K562 (cell line): ENCODE measurements at regions not wholly inside any gene's neighbourhood (a gene's known extent, or its start where the extent isn't known, plus 50 kb on each side); places are given as distances from the start of the nearest gene placed in this dataset.

Source experiments
- ATAC-seq: fragments of 200-7000 bp; cut with Tn5 transposase; 3 replicates; pipeline ENCODE4 v1.9.1; 2020; ENCODE audit warnings: moderate library complexity
- BruUV-seq: library from RNA; stranded (reverse); fragments of 400-500 nt; replicated peaks from 2 replicates; lab custom pipeline; 2021; lab: Mats Ljungman, UMichigan
- CTCF ChIA-PET: fragments of 300-600 bp; formaldehyde crosslinking; extraction: SDS; loops from one replicate; lab custom pipeline; 2021; ENCODE audit warnings: low intra/inter-chr PET ratio; lab: Yijun Ruan, JAX
- POLR2A ChIA-PET: fragments of 300-600, 350-650 bp; sonication (Branson Sonifier 250); formaldehyde crosslinking; extraction: SDS; loops from one replicate; lab custom pipeline; 2021; ENCODE audit warnings: antibody characterized with exemption, inconsistent platforms; lab: Yijun Ruan, JAX
- DNase-seq, 4 experiments: peaks; one replicate each; pipeline versions ENCODE4 v3.0.0 to v3.0.0-alpha.2; 2011 to 2018; ENCODE audit warnings: low spot score in 3 of 4, mixed read lengths in 3 of 4; ENCODE audit errors: extremely low read depth in 1 of 4
- FAIRE-seq: peaks from 2 replicates; lab custom pipeline; 2011; peaks lifted over from hg19 to GRCh38; lab: Jason Lieb, UNC
- H2AFZ ChIP-seq: 2 replicates; pipeline ENCODE4 v1.6.0; 2011; ENCODE audit warnings: low read depth, low read length, control low read depth, inconsistent platforms
- H3K27ac ChIP-seq: fragments of 200-600 bp; 3 replicates; pipeline ENCODE4 v1.8.0; 2011; ENCODE audit warnings: low read depth, mild to moderate bottlenecking, control low read depth, inconsistent platforms, low read length, moderate library complexity, mixed read lengths; ENCODE audit errors: extremely low read depth
- H3K27me3 ChIP-seq, 2 experiments: fragments of 300-600 bp in 1 of 2; 2 replicates in 1 of 2; 3 replicates in 1 of 2; pipeline versions ENCODE4 v1.6.0 to v1.8.0; 2011; ENCODE audit warnings: inconsistent platforms in 2 of 2, low read length in 2 of 2, mild to moderate bottlenecking in 1 of 2, mixed read lengths in 1 of 2, moderate library complexity in 1 of 2; ENCODE audit not compliant: control insufficient read depth in 2 of 2, insufficient read depth in 2 of 2
- H3K36me3 ChIP-seq: fragments of 300-600 bp; 3 replicates; pipeline ENCODE4 v1.8.0; 2011; ENCODE audit warnings: mild to moderate bottlenecking, low read length, inconsistent platforms; ENCODE audit not compliant: control insufficient read depth, insufficient read depth
- H3K4me1 ChIP-seq, 2 experiments: fragments of 200-600 bp in 1 of 2; replicated peaks in 1 of 2; 2 replicates in 1 of 2; 3 replicates in 1 of 2; pipeline versions ENCODE4 v1.5.1 to v1.8.0; 2011; ENCODE audit warnings: inconsistent platforms in 2 of 2, low read length in 2 of 2, mild to moderate bottlenecking in 1 of 2, mixed read lengths in 1 of 2, moderate library complexity in 1 of 2; ENCODE audit not compliant: control insufficient read depth in 2 of 2, insufficient read depth in 2 of 2
- H3K4me2 ChIP-seq: 2 replicates; pipeline ENCODE4 v1.6.1; 2011; ENCODE audit warnings: low read length, control low read depth, inconsistent platforms, mixed read lengths; ENCODE audit not compliant: insufficient read depth
- H3K4me3 ChIP-seq: fragments of 200-600 bp; sonication (generic), shearing (Covaris generic); 2 replicates; pipeline ENCODE4 v1.5.1; 2016; ENCODE audit warnings: control low read depth, inconsistent platforms
- H3K79me2 ChIP-seq: fragments of 200-600 bp; 3 replicates; pipeline ENCODE4 v1.8.0; 2011; ENCODE audit warnings: low read length, inconsistent platforms; ENCODE audit not compliant: control insufficient read depth, insufficient read depth
- H3K9ac ChIP-seq, 2 experiments: 2 replicates each; pipeline versions ENCODE4 v1.6.0 to v1.6.1; 2011; ENCODE audit warnings: low read depth in 2 of 2, low read length in 2 of 2, control low read depth in 1 of 2, inconsistent platforms in 1 of 2, mild to moderate bottlenecking in 1 of 2, mixed read lengths in 1 of 2; ENCODE audit not compliant: insufficient read depth in 1 of 2
- H3K9me1 ChIP-seq: one replicate; pipeline ENCODE4 v1.6.0; 2011; ENCODE audit warnings: inconsistent platforms, mild to moderate bottlenecking, low read length, moderate library complexity; ENCODE audit not compliant: control insufficient read depth, insufficient read depth
- H3K9me3 ChIP-seq: replicated peaks from 2 replicates; pipeline ENCODE4 v1.5.1; 2011; ENCODE audit warnings: low read depth, low read length, inconsistent platforms; ENCODE audit not compliant: control insufficient read depth, insufficient read depth
- H4K20me1 ChIP-seq: replicated peaks from 2 replicates; pipeline ENCODE4 v1.6.1; 2011; ENCODE audit warnings: low read length, inconsistent platforms, mixed read lengths; ENCODE audit not compliant: control insufficient read depth, insufficient read depth
- SPI1 ChIP-seq: IDR thresholded peaks from 2 replicates; pipeline ENCODE4 v1.6.1; 2011; ENCODE audit warnings: low read depth, low read length, control low read depth, borderline replicate concordance
- WGBS: fragments of 100-300 bp; shearing (Covaris generic); methylation state at CpG from one replicate; pipeline ENCODE4 v1.1.6; 2016; ENCODE audit warnings: low coverage, mixed read lengths; ENCODE audit not compliant: insufficient coverage; ENCODE audit errors: missing lambda C conversion rate; 5-methylcytosine and 5-hydroxymethylcytosine counted together
- in situ Hi-C: fragments of 300-500 bp; cut with MboI; formaldehyde crosslinking; loops from 4 replicates; pipeline ENCODE4 v1.15.0; 2018; ENCODE audit warnings: inconsistent platforms, mixed read lengths
- intact Hi-C: fragments of 100-400 bp; cut with micrococcal nuclease; formaldehyde crosslinking; loops from 2 replicates; pipeline ENCODE4 v1.14.2; 2022
- TF ChIP-seq, protein P1 (sequence below): sonication (generic); formaldehyde crosslinking; IDR thresholded peaks from 2 replicates; pipeline ENCODE4 v1.8.0; 2022; ENCODE audit warnings: missing genetic modification reagents, mild to moderate bottlenecking, borderline replicate concordance
- TF ChIP-seq, protein P2 (sequence below): fragments of 450-650 bp; formaldehyde crosslinking; IDR thresholded peaks from 2 replicates; pipeline ENCODE4 v1.4.0; 2022; ENCODE audit warnings: missing genetic modification characterization

DNA sequence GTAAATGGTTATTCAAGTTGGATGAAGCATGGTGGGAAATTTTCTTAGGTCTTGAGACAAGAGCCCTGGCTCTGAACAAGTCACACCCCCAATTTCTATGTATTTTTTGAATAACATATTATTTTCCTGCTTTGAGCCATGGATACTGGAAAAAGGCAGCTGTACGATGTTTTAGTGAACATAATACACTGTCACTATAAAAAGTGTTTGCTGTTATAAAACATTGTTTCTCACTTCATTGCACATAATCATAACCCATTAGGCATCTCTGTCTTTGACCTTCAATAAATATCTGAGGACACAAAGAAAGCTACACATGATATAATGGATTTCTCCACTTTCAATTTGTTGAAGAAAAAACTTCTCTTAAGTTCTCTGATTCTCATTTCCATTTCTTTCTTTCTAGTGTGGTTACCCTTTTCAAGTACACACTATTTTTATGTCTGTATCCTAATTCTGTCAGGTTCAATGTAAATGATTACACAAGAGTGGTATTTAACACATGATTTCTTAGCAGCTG is 283.9 kb upstream of the SP8 start:
- Histone ChIP-seq H3K9me1 (no peaks in the 10 kb centered on the region), H3K4me1 (no peaks in the 10 kb centered on the region), H3K4me3 (no peak overlapping the region), H2AFZ (no peak overlapping the region), H3K9ac (no peak overlapping the region), H3K36me3 (no peaks in the 10 kb centered on the region), H3K4me2 (no peak overlapping the region), H3K9me3 (no peaks in the 10 kb centered on the region), H3K79me2 (no peaks in the 10 kb centered on the region), H3K27ac (no peak overlapping the region), H3K27me3 (no peaks in the 10 kb centered on the region), H4K20me1 (no peaks in the 10 kb centered on the region)
- ChIA-PET CTCF (no interaction called here), POLR2A (no interaction called here)
- ATAC-seq, result no peak
- TF ChIP-seq, protein P1, sequence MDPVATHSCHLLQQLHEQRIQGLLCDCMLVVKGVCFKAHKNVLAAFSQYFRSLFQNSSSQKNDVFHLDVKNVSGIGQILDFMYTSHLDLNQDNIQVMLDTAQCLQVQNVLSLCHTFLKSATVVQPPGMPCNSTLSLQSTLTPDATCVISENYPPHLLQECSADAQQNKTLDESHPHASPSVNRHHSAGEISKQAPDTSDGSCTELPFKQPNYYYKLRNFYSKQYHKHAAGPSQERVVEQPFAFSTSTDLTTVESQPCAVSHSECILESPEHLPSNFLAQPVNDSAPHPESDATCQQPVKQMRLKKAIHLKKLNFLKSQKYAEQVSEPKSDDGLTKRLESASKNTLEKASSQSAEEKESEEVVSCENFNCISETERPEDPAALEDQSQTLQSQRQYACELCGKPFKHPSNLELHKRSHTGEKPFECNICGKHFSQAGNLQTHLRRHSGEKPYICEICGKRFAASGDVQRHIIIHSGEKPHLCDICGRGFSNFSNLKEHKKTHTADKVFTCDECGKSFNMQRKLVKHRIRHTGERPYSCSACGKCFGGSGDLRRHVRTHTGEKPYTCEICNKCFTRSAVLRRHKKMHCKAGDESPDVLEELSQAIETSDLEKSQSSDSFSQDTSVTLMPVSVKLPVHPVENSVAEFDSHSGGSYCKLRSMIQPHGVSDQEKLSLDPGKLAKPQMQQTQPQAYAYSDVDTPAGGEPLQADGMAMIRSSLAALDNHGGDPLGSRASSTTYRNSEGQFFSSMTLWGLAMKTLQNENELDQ (CRISPR knock-in tag), result no peak
- TF ChIP-seq SPI1, result no peak
- TF ChIP-seq, protein P2, sequence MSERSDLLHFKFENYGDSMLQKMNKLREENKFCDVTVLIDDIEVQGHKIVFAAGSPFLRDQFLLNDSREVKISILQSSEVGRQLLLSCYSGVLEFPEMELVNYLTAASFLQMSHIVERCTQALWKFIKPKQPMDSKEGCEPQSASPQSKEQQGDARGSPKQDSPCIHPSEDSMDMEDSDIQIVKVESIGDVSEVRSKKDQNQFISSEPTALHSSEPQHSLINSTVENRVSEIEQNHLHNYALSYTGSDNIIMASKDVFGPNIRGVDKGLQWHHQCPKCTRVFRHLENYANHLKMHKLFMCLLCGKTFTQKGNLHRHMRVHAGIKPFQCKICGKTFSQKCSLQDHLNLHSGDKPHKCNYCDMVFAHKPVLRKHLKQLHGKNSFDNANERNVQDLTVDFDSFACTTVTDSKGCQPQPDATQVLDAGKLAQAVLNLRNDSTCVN (CRISPR knock-in tag), result no peak
- FAIRE-seq, result no peak
- no TSS peak for BruUV-seq
- in situ Hi-C loops (no loop called here), intact Hi-C loops (no loop called here)
- DNase-seq, result no peak
- WGBS, result 12% methylated on average over 1 of the region's 1 CpG
